GM12878 (cell line): ENCODE measurements at regions not wholly inside any gene's neighbourhood (a gene's known extent, or its start where the extent isn't known, plus 50 kb on each side); places are given as distances from the start of the nearest gene placed in this dataset.

Experiments used
- CUX1 ChIP-seq: IDR thresholded peaks from 2 replicates; pipeline ENCODE4 v1.6.1; 2012; ENCODE audit warnings: improper control_type of control experiment, low read depth, low read length; ENCODE audit not compliant: insufficient replicate concordance
- EGR1 ChIP-seq, 2 experiments: IDR thresholded peaks; 1 replicate in 1 of 2; 2 replicates in 1 of 2; pipeline ENCODE4 v1.6.1; 2011 to 2012; ENCODE audit warnings: low read depth in 2 of 2, low read length in 2 of 2, borderline replicate concordance in 1 of 2, mild to moderate bottlenecking in 1 of 2, moderate library complexity in 1 of 2
- FOXK2 ChIP-seq: fragments of 450-650 bp; IDR thresholded peaks from 2 replicates; pipeline ENCODE4 v1.6.1; 2017; ENCODE audit warnings: mild to moderate bottlenecking, moderate library complexity
- HDAC2 ChIP-seq: fragments of 200-600 bp; sonication (generic); IDR thresholded peaks from 2 replicates; pipeline ENCODE4 v1.6.1; 2017
- HDAC6 ChIP-seq: fragments of 200-600 bp; sonication (generic); IDR thresholded peaks from one replicate; pipeline ENCODE4 v1.8.0; 2017; ENCODE audit warnings: antibody characterized with exemption; ENCODE audit not compliant: unreplicated experiment
- IRF3 ChIP-seq: fragments of 450-650 bp; IDR thresholded peaks from 2 replicates; pipeline ENCODE4 v1.6.1; 2014; ENCODE audit warnings: mild to moderate bottlenecking
- MEF2B ChIP-seq: fragments of 450-650 bp; IDR thresholded peaks from 2 replicates; pipeline ENCODE4 v1.6.1; 2018; ENCODE audit warnings: mild to moderate bottlenecking, moderate library complexity; ENCODE audit not compliant: partially characterized antibody, poor library complexity, severe bottlenecking
- MTA3 ChIP-seq: IDR thresholded peaks from 2 replicates; pipeline ENCODE4 v1.6.1; 2012; ENCODE audit warnings: low read length, inconsistent platforms, borderline replicate concordance
- RB1 ChIP-seq: fragments of 450-650 bp; formaldehyde crosslinking; IDR thresholded peaks from 2 replicates; pipeline ENCODE4 v1.6.1; 2017; ENCODE audit warnings: mild to moderate bottlenecking, borderline replicate concordance
- RFX5 ChIP-seq: IDR thresholded peaks from 2 replicates; pipeline ENCODE4 v1.6.1; 2011; ENCODE audit warnings: low read depth, low read length, improper control_type of control experiment
- SPI1 ChIP-seq: IDR thresholded peaks from 2 replicates; pipeline ENCODE4 v1.6.1; 2011; ENCODE audit warnings: low read depth, mild to moderate bottlenecking, low read length, moderate library complexity, borderline replicate concordance; ENCODE audit not compliant: insufficient read depth
- ZNF274 ChIP-seq: IDR thresholded peaks from one replicate; pipeline ENCODE4 v1.8.0; 2011; ENCODE audit not compliant: insufficient read length, insufficient read depth

- TF ChIP-seq MEF2B = peak; percentile 62
- TF ChIP-seq HDAC2 = no peak
- no peak for TF ChIP-seq HDAC6
- TF ChIP-seq SPI1 = peak; percentile 54; the same call in 1 of the 2 replicates
- TF ChIP-seq RFX5 = no peak
- TF ChIP-seq IRF3 = no peak
- TF ChIP-seq EGR1 (IDR thresholded peaks at IDR 0.05; ENCODE audit: borderline replicate concordance in 1 of 2, low read depth in 2 of 2, low read length in 2 of 2) = no peak
- no peak for TF ChIP-seq MTA3
- TF ChIP-seq CUX1 = no peak
- TF ChIP-seq RB1 = no peak
- no peak for TF ChIP-seq ZNF274
- TF ChIP-seq FOXK2 = no peak
Measured at GRCh38 chr10:120161111-120161510, 268.6 kb downstream of the SEC23IP start (continued).
